ENCODE measurements at regions not wholly inside any gene's neighbourhood (a gene's known extent, or its start where the extent isn't known, plus 50 kb on each side); places are given as distances from the start of the nearest gene placed in this dataset.

DNA sequence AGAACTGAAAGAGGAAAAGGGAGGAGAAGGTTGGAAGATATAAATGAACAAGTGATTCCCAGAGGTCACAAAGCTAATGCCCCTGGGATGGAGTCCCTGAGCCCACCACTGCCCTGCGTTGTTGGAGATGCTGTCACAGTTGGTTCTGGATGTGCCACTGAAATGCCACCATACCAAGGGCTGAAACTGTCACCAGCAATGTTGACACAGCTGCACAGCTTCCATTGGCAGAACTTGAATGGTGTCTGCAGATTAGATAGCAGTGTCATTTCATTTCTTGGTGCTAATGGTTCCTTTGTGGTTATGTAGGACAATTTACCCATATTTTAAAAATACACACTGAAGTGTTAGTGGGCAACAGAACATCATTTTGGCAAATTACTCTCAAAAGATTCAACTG, 120.7 kb downstream of the TBXT start:
- no peaks in the 10 kb centered on the region for H3K9me3 ChIP-seq (ENCODE audit: low read length)
- no peak overlapping the region for H3K4me3 ChIP-seq (ENCODE audit: low read depth in 1 of 2, low read length in 2 of 2)
- H3K9ac ChIP-seq (ENCODE audit: low read length), result no peak overlapping the region
- no peak overlapping the region for H3K27ac ChIP-seq (ENCODE audit: low read depth, low read length)
- no peaks in the 10 kb centered on the region for H3K36me3 ChIP-seq (ENCODE audit: insufficient read depth, low read length)
- H3K4me1 ChIP-seq (ENCODE audit: insufficient read depth, low read length), result peaks cover 15% of the 10 kb centered on the region
- H3K27me3 ChIP-seq (ENCODE audit: control insufficient read depth in 1 of 2, insufficient read depth in 2 of 2, low read length in 2 of 2), result no peaks in the 10 kb centered on the region

DNA sequence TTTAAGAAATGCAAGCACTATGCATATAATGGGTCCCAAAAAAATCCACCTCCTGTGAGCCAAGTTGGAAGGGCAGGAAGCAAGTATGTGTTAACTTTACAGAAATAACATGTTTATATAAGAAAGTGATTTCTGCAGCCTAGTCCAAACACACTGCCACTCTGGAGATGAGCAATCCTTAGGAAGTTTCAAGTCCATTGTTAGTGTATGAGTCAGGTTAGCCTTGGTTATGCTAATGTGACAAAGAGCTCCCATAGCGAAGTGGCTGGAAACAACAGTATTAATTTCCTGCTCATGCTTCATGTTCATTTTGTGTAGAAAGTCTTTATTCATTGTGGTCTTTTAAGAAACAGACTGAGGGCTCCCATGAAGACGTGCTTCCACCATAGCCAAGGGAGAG, 121.4 kb downstream of the TBXT start:
- Histone ChIP-seq H3K27me3 (ENCODE audit: control insufficient read depth in 1 of 2, insufficient read depth in 2 of 2, low read length in 2 of 2) (no peaks in the 10 kb centered on the region), H3K9me3 (ENCODE audit: low read length) (no peaks in the 10 kb centered on the region), H3K27ac (ENCODE audit: low read depth, low read length) (no peak overlapping the region), H3K9ac (ENCODE audit: low read length) (no peak overlapping the region), H3K4me1 (ENCODE audit: insufficient read depth, low read length) (peaks cover 15% of the 10 kb centered on the region), H3K36me3 (ENCODE audit: insufficient read depth, low read length) (no peaks in the 10 kb centered on the region), H3K4me3 (ENCODE audit: low read depth in 1 of 2, low read length in 2 of 2) (peak overlapping the region in 1 of 2 donors; percentile 9)

DNA sequence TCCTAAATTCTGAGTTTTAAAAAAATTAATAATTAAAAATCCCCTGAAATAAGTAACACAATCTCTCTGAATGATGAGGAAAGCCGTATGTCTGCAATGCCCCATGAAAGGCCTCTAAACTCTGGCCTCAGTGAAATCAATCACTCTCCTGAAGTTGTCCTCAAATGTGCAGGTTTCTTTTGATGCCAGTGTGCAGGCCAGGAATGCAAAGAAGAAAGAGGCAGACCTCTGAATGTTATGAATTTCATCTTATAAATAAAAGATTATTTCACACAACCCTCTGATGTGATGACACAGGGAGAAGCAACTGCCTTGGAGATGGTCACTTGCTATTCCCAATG, 121.8 kb downstream of the TBXT start:
- H3K9ac ChIP-seq (ENCODE audit: low read length), result no peak overlapping the region
- H3K27ac ChIP-seq (ENCODE audit: low read depth, low read length), result no peak overlapping the region
- no peak overlapping the region for H3K4me3 ChIP-seq (ENCODE audit: low read depth in 1 of 2, low read length in 2 of 2)
- H3K4me1 ChIP-seq (ENCODE audit: insufficient read depth, low read length), result peaks cover 15% of the 10 kb centered on the region
- H3K9me3 ChIP-seq (ENCODE audit: low read length), result no peaks in the 10 kb centered on the region
- no peaks in the 10 kb centered on the region for H3K36me3 ChIP-seq (ENCODE audit: insufficient read depth, low read length)
- H3K27me3 ChIP-seq (ENCODE audit: control insufficient read depth in 1 of 2, insufficient read depth in 2 of 2, low read length in 2 of 2), result no peaks in the 10 kb centered on the region

DNA sequence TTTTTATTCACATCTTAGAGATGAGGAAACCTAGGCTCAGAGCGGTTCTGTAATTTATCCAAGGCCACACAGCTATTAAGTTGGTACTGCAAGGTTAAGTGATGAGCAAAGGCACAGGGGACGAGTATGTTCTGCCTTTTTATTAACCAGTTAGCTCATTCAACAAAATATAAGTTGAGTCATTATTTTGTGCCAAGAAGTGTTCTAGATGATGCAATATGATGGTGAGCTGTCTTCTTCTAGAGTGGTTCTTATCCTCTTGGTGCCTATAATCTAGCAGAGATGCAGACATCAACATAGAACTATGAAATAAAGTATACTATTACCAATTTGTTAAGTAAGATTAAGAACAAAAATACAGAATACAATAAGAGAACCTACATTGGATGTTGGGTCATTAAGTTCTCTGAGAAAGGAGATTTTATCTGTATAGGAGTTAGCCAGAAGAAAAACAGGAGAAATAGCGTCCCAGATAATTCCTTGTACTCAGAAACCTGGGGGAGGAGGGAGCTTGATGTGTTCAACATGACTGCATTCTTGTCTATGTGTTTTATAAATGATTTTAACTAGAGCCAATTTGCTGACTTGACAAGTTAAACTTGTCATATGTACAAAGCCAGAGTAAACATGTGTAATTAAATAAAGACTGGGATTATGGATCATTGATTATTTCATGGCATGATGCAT, 122.3 kb downstream of the TBXT start:
- Histone ChIP-seq H3K4me3 (ENCODE audit: low read depth in 1 of 2, low read length in 2 of 2) (no peak overlapping the region), H3K4me1 (ENCODE audit: insufficient read depth, low read length) (peaks cover 15% of the 10 kb centered on the region), H3K9me3 (ENCODE audit: low read length) (no peaks in the 10 kb centered on the region), H3K36me3 (ENCODE audit: insufficient read depth, low read length) (no peaks in the 10 kb centered on the region), H3K9ac (ENCODE audit: low read length) (no peak overlapping the region), H3K27me3 (ENCODE audit: control insufficient read depth in 1 of 2, insufficient read depth in 2 of 2, low read length in 2 of 2) (no peaks in the 10 kb centered on the region), H3K27ac (ENCODE audit: low read depth, low read length) (no peak overlapping the region)

DNA sequence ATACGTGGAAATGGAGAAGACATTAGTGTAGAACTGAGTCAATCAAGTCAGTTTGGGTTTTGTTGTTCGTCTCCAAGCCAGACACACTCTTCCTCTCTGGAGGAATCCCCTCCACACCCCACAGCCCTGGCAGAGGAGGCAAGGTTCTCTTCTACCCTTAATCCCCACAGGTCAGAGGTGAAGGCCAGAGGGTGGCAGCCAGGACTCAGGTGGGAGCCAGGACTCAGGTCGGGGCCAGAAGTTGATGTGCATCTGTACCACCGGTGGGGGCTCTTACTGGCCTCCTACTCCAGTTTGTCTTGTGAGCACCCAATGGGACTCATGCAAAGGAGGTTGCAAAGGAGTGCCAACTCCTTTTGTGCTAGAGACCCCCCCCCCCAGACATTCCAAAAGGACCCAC, 126.4 kb downstream of the TBXT start:
- peaks cover 10% of the 10 kb centered on the region for H3K4me1 ChIP-seq (ENCODE audit: insufficient read depth, low read length)
- no peak overlapping the region for H3K9ac ChIP-seq (ENCODE audit: low read length)
- no peaks in the 10 kb centered on the region for H3K36me3 ChIP-seq (ENCODE audit: insufficient read depth, low read length)
- no peak overlapping the region for H3K4me3 ChIP-seq (ENCODE audit: low read depth in 1 of 2, low read length in 2 of 2)
- H3K9me3 ChIP-seq (ENCODE audit: low read length), result no peaks in the 10 kb centered on the region
- H3K27ac ChIP-seq (ENCODE audit: low read depth, low read length), result no peak overlapping the region
- H3K27me3 ChIP-seq (ENCODE audit: control insufficient read depth in 1 of 2, insufficient read depth in 2 of 2, low read length in 2 of 2), result no peaks in the 10 kb centered on the region

DNA sequence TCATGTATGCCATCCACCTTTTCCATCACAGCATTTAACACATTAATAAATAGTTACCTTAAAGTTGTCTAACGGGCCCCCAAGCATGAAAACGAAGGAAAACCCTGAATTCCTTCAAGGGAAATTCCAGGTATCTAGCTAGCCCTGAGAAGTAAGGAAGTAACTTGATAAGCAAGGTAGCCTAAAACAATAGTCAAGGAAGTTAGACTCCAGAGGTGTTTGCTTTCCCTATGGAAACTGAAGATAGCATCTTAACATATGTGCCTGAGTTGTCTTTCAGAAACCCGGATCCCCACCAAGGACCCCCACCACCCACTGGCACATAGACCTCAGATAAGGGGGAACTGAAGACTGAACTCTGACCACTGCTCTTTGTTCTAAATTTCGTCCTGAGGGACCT, 127.4 kb downstream of the TBXT start:
- H3K27me3 ChIP-seq (ENCODE audit: control insufficient read depth in 1 of 2, insufficient read depth in 2 of 2, low read length in 2 of 2), result no peaks in the 10 kb centered on the region
- no peak overlapping the region for H3K27ac ChIP-seq (ENCODE audit: low read depth, low read length)
- H3K9ac ChIP-seq (ENCODE audit: low read length), result no peak overlapping the region
- no peaks in the 10 kb centered on the region for H3K9me3 ChIP-seq (ENCODE audit: low read length)
- H3K4me3 ChIP-seq (ENCODE audit: low read depth in 1 of 2, low read length in 2 of 2), result no peak overlapping the region
- no peaks in the 10 kb centered on the region for H3K36me3 ChIP-seq (ENCODE audit: insufficient read depth, low read length)
- peaks cover 1% of the 10 kb centered on the region for H3K4me1 ChIP-seq (ENCODE audit: insufficient read depth, low read length)

DNA sequence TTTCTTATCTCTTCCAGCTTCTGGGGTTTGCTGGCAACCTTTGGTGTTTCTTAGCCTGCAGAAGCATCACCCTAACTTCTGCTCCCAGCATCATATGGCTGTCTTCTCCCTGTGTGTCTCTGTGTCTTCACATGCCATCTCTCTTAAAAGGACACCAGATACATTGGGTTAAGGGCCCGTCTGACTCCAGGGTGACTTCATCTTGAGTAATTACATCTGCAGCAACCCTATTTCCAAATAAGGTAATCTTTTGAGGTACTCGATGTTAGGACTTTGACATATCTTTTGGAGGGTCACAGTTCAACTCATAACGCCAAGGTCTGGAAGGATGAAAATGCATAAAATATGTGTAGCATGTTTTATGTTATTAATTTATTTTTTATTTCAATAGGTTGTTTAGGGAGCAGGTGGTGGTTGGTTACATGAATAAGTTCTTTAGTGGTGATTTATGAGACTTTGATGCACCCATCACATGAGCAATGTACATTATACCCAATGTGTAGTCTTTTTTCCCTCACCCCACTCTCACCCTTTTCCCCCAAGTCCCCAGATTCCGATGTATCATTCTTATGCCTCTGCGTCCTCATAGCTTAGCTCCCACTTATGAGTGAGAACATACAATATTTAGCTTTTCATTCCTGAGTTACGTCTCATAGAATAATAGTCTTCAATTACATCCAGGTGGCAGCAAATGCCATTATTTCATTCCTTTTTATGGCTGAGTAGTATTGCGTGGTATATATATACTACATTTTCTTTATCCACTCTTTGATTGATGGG, 131.1 kb downstream of the TBXT start:
- H3K9me3 ChIP-seq (ENCODE audit: low read length), result no peaks in the 10 kb centered on the region
- H3K4me1 ChIP-seq (ENCODE audit: insufficient read depth, low read length), result peaks cover 9% of the 10 kb centered on the region
- no peak overlapping the region for H3K4me3 ChIP-seq (ENCODE audit: low read depth in 1 of 2, low read length in 2 of 2)
- H3K27me3 ChIP-seq (ENCODE audit: control insufficient read depth in 1 of 2, insufficient read depth in 2 of 2, low read length in 2 of 2), result no peaks in the 10 kb centered on the region
- H3K9ac ChIP-seq (ENCODE audit: low read length), result no peak overlapping the region
- no peak overlapping the region for H3K27ac ChIP-seq (ENCODE audit: low read depth, low read length)
- no peaks in the 10 kb centered on the region for H3K36me3 ChIP-seq (ENCODE audit: insufficient read depth, low read length)

DNA sequence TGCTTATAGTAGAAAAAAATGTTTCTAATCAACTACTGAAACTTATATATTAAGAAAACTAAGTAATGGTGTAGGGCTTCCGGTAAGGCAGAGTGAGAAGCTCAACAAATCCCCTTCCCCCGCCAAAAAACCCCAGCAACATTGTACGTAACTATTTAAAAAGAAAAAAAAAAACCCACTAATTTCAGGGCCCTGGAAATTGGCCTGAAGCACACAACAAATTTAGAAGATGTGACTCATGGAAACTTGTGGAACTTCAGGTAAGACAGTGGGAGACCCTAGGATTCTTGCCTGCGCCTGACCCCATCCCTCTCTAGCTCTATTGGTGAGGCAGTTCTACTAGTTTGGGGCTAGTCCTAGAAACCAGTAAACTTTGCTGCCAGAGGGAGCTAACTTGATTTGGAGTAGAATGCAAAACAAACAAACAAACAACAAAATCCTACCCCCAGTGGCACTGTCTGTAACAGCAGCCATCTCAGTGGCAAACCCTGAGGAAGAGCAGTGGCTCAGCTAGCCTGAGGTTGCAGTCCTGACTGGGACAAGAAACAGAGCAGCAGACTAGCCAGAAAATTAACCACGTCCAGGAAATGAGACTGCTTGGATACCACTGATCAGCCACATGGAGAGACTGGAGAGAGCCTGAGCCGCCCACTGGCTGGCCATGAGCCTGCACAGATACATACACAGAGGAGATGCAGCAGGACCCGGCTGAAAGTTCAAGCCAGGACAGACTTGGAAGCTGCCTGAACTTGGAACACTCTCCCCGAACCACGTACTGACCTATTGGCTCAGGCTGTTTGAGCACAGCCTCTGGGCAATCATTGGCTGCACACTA, 135.1 kb downstream of the TBXT start:
- H3K9ac ChIP-seq (ENCODE audit: low read length), result peak overlapping the region; percentile 15
- H3K27ac ChIP-seq (ENCODE audit: low read depth, low read length), result peak overlapping the region; percentile 81
- no peaks in the 10 kb centered on the region for H3K9me3 ChIP-seq (ENCODE audit: low read length)
- H3K27me3 ChIP-seq (ENCODE audit: control insufficient read depth in 1 of 2, insufficient read depth in 2 of 2, low read length in 2 of 2), result no peaks in the 10 kb centered on the region
- peaks cover 9% of the 10 kb centered on the region for H3K4me1 ChIP-seq (ENCODE audit: insufficient read depth, low read length)
- H3K4me3 ChIP-seq (ENCODE audit: low read depth in 1 of 2, low read length in 2 of 2), result no peak overlapping the region
- H3K36me3 ChIP-seq (ENCODE audit: insufficient read depth, low read length), result no peaks in the 10 kb centered on the region

DNA sequence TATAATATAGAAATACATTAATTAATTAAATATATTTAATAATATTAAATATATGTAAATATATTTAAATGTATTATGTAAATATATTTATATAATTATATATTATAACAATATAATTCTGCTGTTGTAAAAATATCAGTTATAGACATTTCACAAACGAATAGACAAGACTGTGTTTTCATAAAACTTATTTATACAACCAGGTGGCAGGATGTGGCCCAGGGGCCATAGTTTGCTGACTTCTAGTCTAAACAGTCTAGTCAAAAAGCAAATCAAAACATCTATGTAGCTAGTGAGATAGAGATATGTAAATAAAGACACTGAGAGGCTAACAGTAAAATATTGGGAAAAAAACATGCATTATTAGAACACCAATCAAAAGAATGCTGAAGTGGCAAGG, 136.4 kb downstream of the TBXT start:
- Histone ChIP-seq H3K9ac (ENCODE audit: low read length) (no peak overlapping the region), H3K27ac (ENCODE audit: low read depth, low read length) (no peak overlapping the region), H3K9me3 (ENCODE audit: low read length) (no peaks in the 10 kb centered on the region), H3K36me3 (ENCODE audit: insufficient read depth, low read length) (no peaks in the 10 kb centered on the region), H3K4me1 (ENCODE audit: insufficient read depth, low read length) (peaks cover 9% of the 10 kb centered on the region), H3K4me3 (ENCODE audit: low read depth in 1 of 2, low read length in 2 of 2) (no peak overlapping the region), H3K27me3 (ENCODE audit: control insufficient read depth in 1 of 2, insufficient read depth in 2 of 2, low read length in 2 of 2) (no peaks in the 10 kb centered on the region)

DNA sequence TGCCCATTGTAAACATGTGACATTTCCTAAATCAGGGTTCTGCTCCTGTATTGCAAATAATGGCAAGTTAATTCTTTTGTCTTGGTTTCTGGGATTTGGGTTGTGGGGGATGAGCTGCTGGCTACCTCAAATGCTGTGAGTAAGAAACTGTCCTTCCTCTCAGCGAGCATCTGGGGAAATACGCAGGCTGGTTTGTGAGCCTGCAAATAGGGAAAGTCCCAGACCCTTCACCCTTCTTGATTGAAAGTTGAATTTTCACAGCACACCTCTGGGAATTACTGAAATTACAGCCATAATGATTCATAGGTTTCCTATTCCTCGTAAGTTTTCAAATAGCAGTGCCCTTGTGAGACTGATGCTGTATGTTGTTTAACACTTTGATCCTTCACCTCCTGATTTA, 138.1 kb downstream of the TBXT start:
- no peaks in the 10 kb centered on the region for H3K9me3 ChIP-seq (ENCODE audit: low read length)
- no peak overlapping the region for H3K27ac ChIP-seq (ENCODE audit: low read depth, low read length)
- H3K9ac ChIP-seq (ENCODE audit: low read length), result no peak overlapping the region
- peaks cover 9% of the 10 kb centered on the region for H3K4me1 ChIP-seq (ENCODE audit: insufficient read depth, low read length)
- no peak overlapping the region for H3K4me3 ChIP-seq (ENCODE audit: low read depth in 1 of 2, low read length in 2 of 2)
- no peaks in the 10 kb centered on the region for H3K27me3 ChIP-seq (ENCODE audit: control insufficient read depth in 1 of 2, insufficient read depth in 2 of 2, low read length in 2 of 2)
- no peaks in the 10 kb centered on the region for H3K36me3 ChIP-seq (ENCODE audit: insufficient read depth, low read length)

DNA sequence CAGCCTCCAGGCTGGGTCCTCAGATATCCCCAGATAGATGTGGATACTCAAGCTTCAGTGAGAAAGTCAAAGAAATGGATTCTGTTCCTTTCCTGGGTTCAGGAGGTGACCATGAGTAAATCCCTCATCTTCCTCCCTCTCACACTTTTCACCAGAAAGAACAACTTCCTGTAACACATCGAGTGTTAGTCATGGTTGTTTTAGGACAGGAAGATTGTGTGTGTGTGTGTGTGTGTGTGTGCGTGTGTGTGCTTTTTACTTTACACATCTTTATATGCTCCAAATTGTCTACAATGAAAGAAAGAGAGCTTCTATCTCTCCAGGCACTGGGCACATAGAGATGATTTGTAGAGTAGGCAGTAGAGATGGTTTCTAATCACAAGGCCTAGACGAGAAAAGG, 139.9 kb downstream of the TBXT start:
- H3K27ac ChIP-seq (ENCODE audit: low read depth, low read length), result no peak overlapping the region
- H3K4me1 ChIP-seq (ENCODE audit: insufficient read depth, low read length), result peaks cover 6% of the 10 kb centered on the region
- no peak overlapping the region for H3K9ac ChIP-seq (ENCODE audit: low read length)
- H3K4me3 ChIP-seq (ENCODE audit: low read depth in 1 of 2, low read length in 2 of 2), result no peak overlapping the region
- no peaks in the 10 kb centered on the region for H3K9me3 ChIP-seq (ENCODE audit: low read length)
- no peaks in the 10 kb centered on the region for H3K36me3 ChIP-seq (ENCODE audit: insufficient read depth, low read length)
- no peaks in the 10 kb centered on the region for H3K27me3 ChIP-seq (ENCODE audit: control insufficient read depth in 1 of 2, insufficient read depth in 2 of 2, low read length in 2 of 2)
